Left lung (tissue), 4 donors: ENCODE measurements at regions not wholly inside any gene's neighbourhood (a gene's known extent, or its start where the extent isn't known, plus 50 kb on each side); places are given as distances from the start of the nearest gene placed in this dataset.

Source experiments
- ATAC-seq: fragments of 200-7000 bp; cut with Tn5 transposase; one replicate; pipeline ENCODE4 v1.9.1; 2020; ENCODE audit warnings: moderate library complexity
- DNase-seq, 4 donors: peaks; one replicate each; pipeline ENCODE4 v3.0.0-alpha.2; 2013 to 2020
- H3K27ac ChIP-seq, 2 donors: fragments of 200-600 bp; sonication (generic) in 1 of 2; one replicate each; pipeline versions ENCODE4 v1.5.0 to v1.8.0; 2020 to 2021
- H3K27me3 ChIP-seq, 2 donors: fragments of 200-600 bp; sonication (generic) in 1 of 2; one replicate each; pipeline versions ENCODE4 v1.5.0 to v1.8.0; 2020 to 2021
- H3K36me3 ChIP-seq, 2 donors: fragments of 200-600 bp; sonication (generic) in 1 of 2; one replicate each; pipeline versions ENCODE4 v1.5.0 to v1.8.0; 2020 to 2021
- H3K4me1 ChIP-seq, 2 donors: fragments of 200-600 bp; one replicate each; pipeline ENCODE4 v1.8.0; 2021
- H3K4me3 ChIP-seq, 2 donors: fragments of 200-600 bp; sonication (generic) in 1 of 2; one replicate each; pipeline versions ENCODE4 v1.5.0 to v1.8.0; 2020 to 2021; ENCODE audit warnings: mild to moderate bottlenecking in 1 of 2
- H3K9me3 ChIP-seq, 2 donors: fragments of 200-600 bp; sonication (generic) in 1 of 2; one replicate each; pipeline versions ENCODE4 v1.5.0 to v1.8.0; 2020 to 2021
- intact Hi-C, 2 donors: fragments of 100-400 bp; cut with DNase I; formaldehyde crosslinking; loops; one replicate each; pipeline versions ENCODE4 v1.11.2 to v1.14.2; 2022
- TF ChIP-seq, protein P1 (sequence below), 2 donors: fragments of 200-600 bp; sonication (generic) in 1 of 2; IDR thresholded peaks; one replicate each; pipeline versions ENCODE4 v1.5.0 to v1.8.0; 2021; ENCODE audit warnings: antibody characterized with exemption in 2 of 2
- donor health status: DM: no; HTN: yes; CAD: no.
- donor health status: DM: no; HTN: no; CAD: no.

DNA sequence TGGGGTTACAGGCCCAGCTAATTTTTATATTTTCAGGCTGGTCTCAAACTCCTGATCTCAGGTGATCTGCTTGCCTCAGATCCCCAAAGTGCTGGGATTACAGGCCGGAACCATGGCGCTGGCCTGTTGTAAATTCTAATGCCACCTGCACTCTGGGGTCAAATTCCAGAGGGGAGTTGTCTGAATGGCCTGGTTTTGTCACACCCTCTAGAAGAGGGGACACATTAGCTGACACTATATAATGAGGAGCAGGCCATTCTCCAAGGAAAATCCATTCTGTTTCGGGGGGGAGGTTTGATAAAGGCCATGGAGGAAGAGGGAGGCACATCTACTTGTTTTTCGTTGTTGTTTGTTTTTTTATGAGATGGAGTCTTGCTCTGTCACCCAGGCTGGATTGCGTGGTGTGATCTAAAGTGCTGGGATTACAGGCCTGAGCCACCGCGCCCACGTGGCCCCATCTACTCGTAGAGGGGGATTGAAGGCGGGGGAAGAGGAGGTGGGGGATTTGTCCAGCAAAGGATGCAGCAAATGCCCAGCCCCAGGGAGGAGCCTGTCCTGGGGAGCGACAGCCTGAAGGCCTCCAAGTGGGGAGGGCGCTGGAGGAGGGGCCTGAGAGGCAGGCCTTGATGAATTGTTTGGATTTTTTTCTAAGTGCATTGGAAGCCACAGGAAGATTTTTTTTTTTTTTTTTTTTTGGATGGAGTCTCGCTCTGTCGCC lies 78.4 kb upstream of the SLC45A1 start:
- peak overlapping the region in 1 of 2 donors; percentile 50 for H3K27ac ChIP-seq
- DNase-seq (no peak), ATAC-seq (peak; percentile 53)
- no peaks in the 10 kb centered on the region for H3K27me3 ChIP-seq
- intact Hi-C loops = no loop called here
- H3K9me3 ChIP-seq = no peaks in the 10 kb centered on the region
- no peaks in the 10 kb centered on the region for H3K36me3 ChIP-seq
- TF ChIP-seq, protein P1, sequence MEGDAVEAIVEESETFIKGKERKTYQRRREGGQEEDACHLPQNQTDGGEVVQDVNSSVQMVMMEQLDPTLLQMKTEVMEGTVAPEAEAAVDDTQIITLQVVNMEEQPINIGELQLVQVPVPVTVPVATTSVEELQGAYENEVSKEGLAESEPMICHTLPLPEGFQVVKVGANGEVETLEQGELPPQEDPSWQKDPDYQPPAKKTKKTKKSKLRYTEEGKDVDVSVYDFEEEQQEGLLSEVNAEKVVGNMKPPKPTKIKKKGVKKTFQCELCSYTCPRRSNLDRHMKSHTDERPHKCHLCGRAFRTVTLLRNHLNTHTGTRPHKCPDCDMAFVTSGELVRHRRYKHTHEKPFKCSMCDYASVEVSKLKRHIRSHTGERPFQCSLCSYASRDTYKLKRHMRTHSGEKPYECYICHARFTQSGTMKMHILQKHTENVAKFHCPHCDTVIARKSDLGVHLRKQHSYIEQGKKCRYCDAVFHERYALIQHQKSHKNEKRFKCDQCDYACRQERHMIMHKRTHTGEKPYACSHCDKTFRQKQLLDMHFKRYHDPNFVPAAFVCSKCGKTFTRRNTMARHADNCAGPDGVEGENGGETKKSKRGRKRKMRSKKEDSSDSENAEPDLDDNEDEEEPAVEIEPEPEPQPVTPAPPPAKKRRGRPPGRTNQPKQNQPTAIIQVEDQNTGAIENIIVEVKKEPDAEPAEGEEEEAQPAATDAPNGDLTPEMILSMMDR (IDR thresholded peaks at IDR 0.05) = no peak
- H3K4me1 ChIP-seq = peaks cover 0 to 15% of the 10 kb centered on the region in 2 donors
- no peak overlapping the region for H3K4me3 ChIP-seq

DNA sequence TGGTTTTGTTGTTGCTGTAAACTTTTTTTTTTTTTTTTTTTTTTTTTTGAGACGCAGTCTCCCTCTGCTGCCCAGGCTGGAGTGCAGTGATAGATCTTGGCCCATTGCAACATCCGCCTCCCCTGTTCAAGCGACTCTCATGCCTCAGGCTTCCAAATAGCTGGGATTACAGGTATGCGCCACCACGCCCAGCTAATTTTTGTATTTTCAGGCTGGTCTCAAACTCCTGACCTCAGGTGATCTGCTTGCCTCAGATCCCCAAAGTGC lies 78.9 kb upstream of the SLC45A1 start:
- ATAC-seq = peak; percentile 90
- intact Hi-C loops = no loop called here
- no peaks in the 10 kb centered on the region for H3K36me3 ChIP-seq
- H3K27me3 ChIP-seq = no peaks in the 10 kb centered on the region
- peak overlapping the region in 1 of 2 donors; percentile 50 for H3K27ac ChIP-seq
- peaks cover 0 to 15% of the 10 kb centered on the region in 2 donors for H3K4me1 ChIP-seq
- no peaks in the 10 kb centered on the region for H3K9me3 ChIP-seq
- TF ChIP-seq, protein P1 (IDR thresholded peaks at IDR 0.05) = no peak
- peak in 1 of 4 donors; percentile 54 for DNase-seq
- no peak overlapping the region for H3K4me3 ChIP-seq

GRCh38 chr1:8238141-8239038 lies 79.5 kb upstream of the SLC45A1 start:
- H3K27ac ChIP-seq = no peak overlapping the region
- peaks cover 0 to 15% of the 10 kb centered on the region in 2 donors for H3K4me1 ChIP-seq
- no peaks in the 10 kb centered on the region for H3K27me3 ChIP-seq
- no peak for DNase-seq
- intact Hi-C loops = no loop called here
- ATAC-seq = peak; percentile 52
- no peak overlapping the region for H3K4me3 ChIP-seq
- no peaks in the 10 kb centered on the region for H3K36me3 ChIP-seq
- TF ChIP-seq, protein P1 (IDR thresholded peaks at IDR 0.05) = no peak
- no peaks in the 10 kb centered on the region for H3K9me3 ChIP-seq

DNA sequence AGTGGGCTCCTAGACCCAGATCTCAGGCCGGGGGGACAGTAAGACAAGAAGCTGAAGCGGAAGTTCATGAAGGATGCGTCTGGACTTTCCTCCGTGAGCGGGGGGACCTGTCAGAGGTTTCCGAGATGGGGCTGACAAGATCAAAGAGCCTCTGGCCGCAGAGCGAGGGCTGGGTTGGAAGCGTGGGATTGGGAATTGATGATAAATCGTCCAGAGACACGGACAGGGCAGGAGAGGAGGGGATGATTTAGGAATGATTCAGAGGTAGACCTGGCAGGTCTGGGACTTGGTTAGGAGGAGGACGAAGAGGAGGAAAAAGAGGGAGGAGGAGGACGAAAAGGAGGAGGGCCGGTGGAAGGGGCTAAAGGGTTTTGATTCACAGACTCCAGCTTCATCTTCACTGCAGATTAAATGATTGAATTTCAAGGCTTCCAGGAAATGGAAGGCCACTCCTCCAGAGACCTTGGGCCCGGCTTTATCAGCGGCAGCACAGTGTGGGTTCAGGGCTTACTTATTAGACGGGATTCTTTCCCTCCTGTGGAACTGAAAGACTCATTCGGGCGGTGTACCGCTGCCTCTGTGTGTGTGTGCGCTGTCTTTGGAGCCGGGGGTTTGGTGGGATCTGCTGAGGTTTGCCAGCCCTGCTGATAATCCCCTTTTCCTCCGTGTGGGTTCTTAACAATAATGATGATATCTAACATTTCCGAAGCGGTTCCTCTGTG lies 85.7 kb upstream of the SLC45A1 start:
- no peaks in the 10 kb centered on the region for H3K4me1 ChIP-seq
- H3K27ac ChIP-seq = no peak overlapping the region
- H3K4me3 ChIP-seq = no peak overlapping the region
- no peak for DNase-seq
- ATAC-seq = no peak
- H3K36me3 ChIP-seq = no peaks in the 10 kb centered on the region
- intact Hi-C loops = no loop called here
- TF ChIP-seq, protein P1 (IDR thresholded peaks at IDR 0.05) = no peak
- H3K27me3 ChIP-seq = no peaks in the 10 kb centered on the region
- no peaks in the 10 kb centered on the region for H3K9me3 ChIP-seq

GRCh38 chr1:8230292-8230621 lies 87.7 kb upstream of the SLC45A1 start:
- Histone ChIP-seq H3K27ac (no peak overlapping the region), H3K27me3 (no peaks in the 10 kb centered on the region), H3K4me3 (no peak overlapping the region), H3K4me1 (peaks cover 0 to 12% of the 10 kb centered on the region in 2 donors), H3K9me3 (no peaks in the 10 kb centered on the region), H3K36me3 (no peaks in the 10 kb centered on the region)
- DNase-seq (peak in 1 of 4 donors; percentile 10), ATAC-seq (no peak)
- TF ChIP-seq, protein P1 (IDR thresholded peaks at IDR 0.05) = no peak
- intact Hi-C loops = no loop called here
